Heart left ventricle (tissue), 13 donors: ENCODE measurements at regions not wholly inside any gene's neighbourhood (a gene's known extent, or its start where the extent isn't known, plus 50 kb on each side); places are given as distances from the start of the nearest gene placed in this dataset.
"Not testable (repeated sequence)": the region's sequence is repeated elsewhere in the genome, so short reads cannot be mapped to it uniquely, and the experiment has no call there.

ENCODE experiments used
- POLR2A ChIP-seq, 2 donors: fragments of 450-650 bp; IDR thresholded peaks; one replicate each; pipeline ENCODE4 v1.6.1; 2017; ENCODE audit warnings: antibody characterized with exemption in 2 of 2, mild to moderate bottlenecking in 2 of 2, moderate library complexity in 2 of 2
- TF ChIP-seq, protein P1 (sequence below), 12 donors: fragments of 200-600 bp; sonication (generic) in 4 of 12; IDR thresholded peaks; one replicate each; pipeline versions ENCODE4 v1.5.0 to v1.8.0; 2018 to 2022; ENCODE audit warnings: antibody characterized with exemption in 12 of 12, mild to moderate bottlenecking in 5 of 12
- donor health status: ischemic (EF 13 %, LVEDD 7.1; RV severe dilation, severe dysfunction).
- donor health status: DM: no; HTN: yes; CAD: no.
- donor health status: DM: no; HTN: no; CAD: no.
- donor health status: ischemic (EF 25% LVEDD 6.9; RV normal size, moderate dysfunction).
- donor health status: ischemic (EF 25% LVEDD 5.7; RV mildly dilated, moderate dysfunction).
- donor health status: ischemic (EF 35%, LVEDD 5.7; RV mildly dilated, moderate dysfunction).
- donor health status: nonischemic (EF 11% LVEDD 7.7; RV severe dilation, severe dysfunction).
- donor health status: DM: yes; HTN: yes; CAD: no.
- donor health status: PGD.
- donor health status: ischemic (EF 29% LVEDD 5.4; RV normal size, mild dysfunction).
- donor health status: nonischemic (EF 23%, LVEDD 6.1; RV moderate dilation, normal function).

DNA sequence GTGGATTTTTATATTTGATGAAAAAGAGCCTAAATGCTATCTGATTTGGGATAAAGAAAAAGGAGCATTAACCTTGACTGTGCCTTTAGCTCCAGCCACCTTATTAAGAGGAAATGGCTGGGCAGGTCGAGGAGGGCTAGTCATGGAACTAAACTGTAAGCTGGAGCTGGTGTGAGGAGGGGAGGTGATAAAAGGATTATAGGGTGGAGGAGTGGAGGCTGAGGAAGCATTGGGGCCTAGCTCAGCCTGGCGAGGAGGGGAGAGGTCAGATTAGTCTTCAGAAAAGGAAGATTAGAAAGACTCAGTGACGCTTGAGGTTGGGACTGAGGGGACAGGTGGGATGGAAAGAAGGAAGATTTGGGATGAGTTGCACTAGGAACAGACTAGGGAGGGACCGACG is 222.7 kb downstream of the OTOP1 start:
- TF ChIP-seq, protein P1, sequence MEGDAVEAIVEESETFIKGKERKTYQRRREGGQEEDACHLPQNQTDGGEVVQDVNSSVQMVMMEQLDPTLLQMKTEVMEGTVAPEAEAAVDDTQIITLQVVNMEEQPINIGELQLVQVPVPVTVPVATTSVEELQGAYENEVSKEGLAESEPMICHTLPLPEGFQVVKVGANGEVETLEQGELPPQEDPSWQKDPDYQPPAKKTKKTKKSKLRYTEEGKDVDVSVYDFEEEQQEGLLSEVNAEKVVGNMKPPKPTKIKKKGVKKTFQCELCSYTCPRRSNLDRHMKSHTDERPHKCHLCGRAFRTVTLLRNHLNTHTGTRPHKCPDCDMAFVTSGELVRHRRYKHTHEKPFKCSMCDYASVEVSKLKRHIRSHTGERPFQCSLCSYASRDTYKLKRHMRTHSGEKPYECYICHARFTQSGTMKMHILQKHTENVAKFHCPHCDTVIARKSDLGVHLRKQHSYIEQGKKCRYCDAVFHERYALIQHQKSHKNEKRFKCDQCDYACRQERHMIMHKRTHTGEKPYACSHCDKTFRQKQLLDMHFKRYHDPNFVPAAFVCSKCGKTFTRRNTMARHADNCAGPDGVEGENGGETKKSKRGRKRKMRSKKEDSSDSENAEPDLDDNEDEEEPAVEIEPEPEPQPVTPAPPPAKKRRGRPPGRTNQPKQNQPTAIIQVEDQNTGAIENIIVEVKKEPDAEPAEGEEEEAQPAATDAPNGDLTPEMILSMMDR (IDR thresholded peaks at IDR 0.05): not testable (repeated sequence)
- not testable (repeated sequence) for TF ChIP-seq POLR2A (IDR thresholded peaks at IDR 0.05)
